ENCODE measurements at regions not wholly inside any gene's neighbourhood (a gene's known extent, or its start where the extent isn't known, plus 50 kb on each side); places are given as distances from the start of the nearest gene placed in this dataset.

- intact Hi-C loops (cut with micrococcal nuclease) = no loop called here
- no peak for DNase-seq
- ATAC-seq = no peak
Measured at GRCh38 chr4:26806331-26806730, 54.3 kb upstream of the STIM2 start.

- DNase-seq (no peak), ATAC-seq (no peak)
- intact Hi-C loops (cut with micrococcal nuclease) = no loop called here
Measured at GRCh38 chr4:26807330-26807729, 53.3 kb upstream of the STIM2 start.

- ATAC-seq = peak; percentile 52
- intact Hi-C loops (cut with micrococcal nuclease) = no loop called here
Measured at GRCh38 chr4:26809811-26810210, 50.8 kb upstream of the STIM2 start.

More at GRCh38 chr4:26809811-26810210, 50.8 kb upstream of the STIM2 start:
- DNase-seq = no peak
